ENCODE measurements at regions not wholly inside any gene's neighbourhood (a gene's known extent, or its start where the extent isn't known, plus 50 kb on each side); places are given as distances from the start of the nearest gene placed in this dataset.

DNA sequence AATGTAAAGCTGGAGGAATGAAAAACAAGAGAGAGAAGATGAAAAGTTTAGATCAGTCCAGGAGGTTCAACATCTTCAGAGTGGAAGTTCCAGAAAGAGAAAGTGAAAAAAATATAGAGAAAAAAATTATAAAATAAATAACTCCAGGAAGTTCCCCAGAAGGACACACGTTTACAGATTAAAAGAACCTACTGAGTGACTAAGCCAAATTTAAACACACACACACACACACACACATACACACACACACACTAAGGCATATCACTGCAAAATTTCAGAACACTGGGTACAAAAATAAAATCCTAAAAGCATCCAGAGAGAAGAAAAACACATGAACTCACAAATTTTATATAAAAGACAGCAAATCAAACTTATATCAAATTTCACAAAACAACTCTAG lies 85.9 kb upstream of the PMAIP1 start:
- no peak for DNase-seq (ENCODE audit: low read depth, low spot score)
- H3K27me3 Mint-ChIP-seq (ENCODE audit: low read depth), result peaks cover 30% of the 10 kb centered on the region
- H3K4me3 Mint-ChIP-seq, result no peak overlapping the region
- no peaks in the 10 kb centered on the region for H3K4me1 Mint-ChIP-seq
- TF ChIP-seq, protein P1, sequence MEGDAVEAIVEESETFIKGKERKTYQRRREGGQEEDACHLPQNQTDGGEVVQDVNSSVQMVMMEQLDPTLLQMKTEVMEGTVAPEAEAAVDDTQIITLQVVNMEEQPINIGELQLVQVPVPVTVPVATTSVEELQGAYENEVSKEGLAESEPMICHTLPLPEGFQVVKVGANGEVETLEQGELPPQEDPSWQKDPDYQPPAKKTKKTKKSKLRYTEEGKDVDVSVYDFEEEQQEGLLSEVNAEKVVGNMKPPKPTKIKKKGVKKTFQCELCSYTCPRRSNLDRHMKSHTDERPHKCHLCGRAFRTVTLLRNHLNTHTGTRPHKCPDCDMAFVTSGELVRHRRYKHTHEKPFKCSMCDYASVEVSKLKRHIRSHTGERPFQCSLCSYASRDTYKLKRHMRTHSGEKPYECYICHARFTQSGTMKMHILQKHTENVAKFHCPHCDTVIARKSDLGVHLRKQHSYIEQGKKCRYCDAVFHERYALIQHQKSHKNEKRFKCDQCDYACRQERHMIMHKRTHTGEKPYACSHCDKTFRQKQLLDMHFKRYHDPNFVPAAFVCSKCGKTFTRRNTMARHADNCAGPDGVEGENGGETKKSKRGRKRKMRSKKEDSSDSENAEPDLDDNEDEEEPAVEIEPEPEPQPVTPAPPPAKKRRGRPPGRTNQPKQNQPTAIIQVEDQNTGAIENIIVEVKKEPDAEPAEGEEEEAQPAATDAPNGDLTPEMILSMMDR (conservative IDR thresholded peaks at IDR 0.05), result no peak
- no peaks in the 10 kb centered on the region for H3K36me3 Mint-ChIP-seq (ENCODE audit: low read depth)
- no peak overlapping the region for H3K27ac Mint-ChIP-seq (ENCODE audit: unreplicated experiment)
- H3K9me3 Mint-ChIP-seq, result no peaks in the 10 kb centered on the region

DNA sequence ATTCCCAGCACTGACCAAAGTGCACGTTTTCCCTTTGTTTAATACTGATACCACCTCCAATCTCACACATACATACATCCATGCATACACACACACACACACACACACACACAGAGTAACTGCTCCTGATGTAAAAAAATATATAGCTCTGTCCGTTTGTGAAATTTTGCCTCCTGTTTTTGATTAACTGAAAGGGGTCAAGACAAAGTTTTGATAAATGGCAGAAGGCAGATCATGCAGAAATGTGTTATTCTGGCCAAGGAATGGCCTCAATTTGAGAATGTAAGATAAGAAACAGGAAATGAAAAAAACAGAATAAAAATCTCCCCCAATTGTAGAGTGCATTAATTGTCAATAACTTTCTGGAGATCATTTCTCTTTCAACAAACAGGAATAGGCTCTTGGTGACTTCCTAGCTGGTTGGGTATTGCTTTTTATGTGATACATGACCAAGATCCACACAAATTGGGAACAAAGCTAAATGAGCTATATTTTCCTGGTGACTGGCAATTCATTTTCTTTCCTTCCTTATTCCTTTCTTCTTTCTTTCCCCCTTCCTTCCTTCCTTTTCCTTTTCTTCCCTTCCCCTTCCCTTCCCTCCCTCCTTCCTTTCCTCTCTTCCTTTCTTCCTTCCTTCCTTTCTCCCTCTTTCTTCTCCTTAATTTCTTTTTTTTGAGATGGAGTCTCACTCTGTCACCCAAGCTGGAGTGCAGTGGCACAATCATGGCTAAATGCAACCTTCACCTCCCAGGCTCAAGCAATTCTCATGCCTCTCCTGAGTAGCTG lies 88.9 kb upstream of the PMAIP1 start:
- Mint-ChIP-seq H3K27me3 (ENCODE audit: low read depth) (peaks cover 26% of the 10 kb centered on the region), H3K9me3 (no peaks in the 10 kb centered on the region), H3K4me3 (no peak overlapping the region), H3K4me1 (no peaks in the 10 kb centered on the region), H3K36me3 (ENCODE audit: low read depth) (no peaks in the 10 kb centered on the region), H3K27ac (ENCODE audit: unreplicated experiment) (no peak overlapping the region)
- TF ChIP-seq, protein P1 (conservative IDR thresholded peaks at IDR 0.05), result no peak
- no peak for DNase-seq (ENCODE audit: low read depth, low spot score)

DNA sequence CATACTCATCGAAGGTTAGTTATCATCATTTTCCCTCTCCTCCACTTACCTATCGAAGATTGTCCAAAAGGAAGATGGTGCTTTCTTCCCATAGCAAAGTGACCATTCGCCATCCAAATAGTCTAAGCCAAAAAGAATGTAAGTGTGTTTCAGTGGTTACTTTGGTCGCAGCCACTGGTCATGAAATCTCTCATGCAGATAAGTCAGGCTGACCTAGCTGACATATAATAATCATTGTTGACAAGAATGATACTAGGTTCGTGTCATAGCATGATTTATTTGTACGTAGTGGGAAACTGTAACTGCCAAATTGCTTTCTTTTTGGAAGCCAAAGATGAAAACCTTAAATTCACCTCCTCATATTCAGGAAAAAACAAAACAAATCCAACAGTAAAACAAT lies 89.6 kb upstream of the PMAIP1 start:
- TF ChIP-seq, protein P1 (conservative IDR thresholded peaks at IDR 0.05), result no peak
- Mint-ChIP-seq H3K27me3 (ENCODE audit: low read depth) (peaks cover 26% of the 10 kb centered on the region), H3K36me3 (ENCODE audit: low read depth) (no peaks in the 10 kb centered on the region), H3K9me3 (no peaks in the 10 kb centered on the region), H3K27ac (ENCODE audit: unreplicated experiment) (no peak overlapping the region), H3K4me1 (no peaks in the 10 kb centered on the region), H3K4me3 (no peak overlapping the region)
- no peak for DNase-seq (ENCODE audit: low read depth, low spot score)

DNA sequence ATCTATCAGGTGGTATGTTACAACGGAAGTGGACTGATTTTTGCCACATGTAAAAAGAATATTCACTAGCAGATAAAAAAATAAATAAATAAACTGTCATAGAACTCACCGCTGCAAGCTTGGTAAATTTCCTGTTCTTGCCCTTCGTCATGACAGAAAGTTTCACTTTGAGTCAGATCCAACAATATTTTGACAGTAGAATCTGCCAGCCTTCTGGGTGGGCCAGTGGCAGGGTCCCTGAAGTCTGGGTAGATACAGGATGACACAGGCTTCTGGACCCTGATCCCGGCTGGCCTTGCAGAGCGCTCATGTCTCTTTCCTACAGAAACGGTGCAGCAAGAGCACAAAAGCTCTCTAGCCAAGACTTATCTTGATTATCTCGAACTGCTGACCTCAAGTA lies 97.8 kb upstream of the PMAIP1 start:
- H3K36me3 Mint-ChIP-seq (ENCODE audit: low read depth), result no peaks in the 10 kb centered on the region
- no peak overlapping the region for H3K4me3 Mint-ChIP-seq
- H3K9me3 Mint-ChIP-seq, result no peaks in the 10 kb centered on the region
- DNase-seq (ENCODE audit: low read depth, low spot score), result no peak
- no peak overlapping the region for H3K27ac Mint-ChIP-seq (ENCODE audit: unreplicated experiment)
- TF ChIP-seq, protein P1 (conservative IDR thresholded peaks at IDR 0.05), result no peak
- H3K27me3 Mint-ChIP-seq (ENCODE audit: low read depth), result no peaks in the 10 kb centered on the region
- H3K4me1 Mint-ChIP-seq, result no peaks in the 10 kb centered on the region

DNA sequence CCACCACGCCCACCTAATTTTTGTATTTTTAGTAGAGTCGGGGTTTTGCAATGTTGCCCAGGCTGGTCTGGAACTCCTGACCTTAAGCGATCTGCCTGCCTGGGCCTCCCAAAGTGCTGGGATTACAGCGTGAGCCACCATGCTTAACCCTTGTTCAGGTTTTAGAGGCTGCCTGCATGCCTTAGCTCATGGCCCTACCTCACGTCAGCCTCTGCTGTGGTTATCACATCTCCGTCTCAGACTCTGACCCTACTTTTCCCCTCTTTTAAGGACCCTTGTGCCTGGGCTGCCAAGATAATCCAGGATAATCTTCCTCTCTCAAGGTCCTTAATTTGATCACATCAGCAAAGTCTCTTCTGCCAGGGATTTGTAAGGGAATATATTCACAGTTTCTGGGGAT lies 98.2 kb upstream of the PMAIP1 start:
- TF ChIP-seq, protein P1 (conservative IDR thresholded peaks at IDR 0.05), result no peak
- H3K9me3 Mint-ChIP-seq, result no peaks in the 10 kb centered on the region
- no peak for DNase-seq (ENCODE audit: low read depth, low spot score)
- H3K4me3 Mint-ChIP-seq, result no peak overlapping the region
- H3K27ac Mint-ChIP-seq (ENCODE audit: unreplicated experiment), result no peak overlapping the region
- no peaks in the 10 kb centered on the region for H3K27me3 Mint-ChIP-seq (ENCODE audit: low read depth)
- H3K4me1 Mint-ChIP-seq, result no peaks in the 10 kb centered on the region
- no peaks in the 10 kb centered on the region for H3K36me3 Mint-ChIP-seq (ENCODE audit: low read depth)

Data from neural crest cell (in vitro differentiated cells).